ENCODE measurements at regions not wholly inside any gene's neighbourhood (a gene's known extent, or its start where the extent isn't known, plus 50 kb on each side); places are given as distances from the start of the nearest gene placed in this dataset.

DNA sequence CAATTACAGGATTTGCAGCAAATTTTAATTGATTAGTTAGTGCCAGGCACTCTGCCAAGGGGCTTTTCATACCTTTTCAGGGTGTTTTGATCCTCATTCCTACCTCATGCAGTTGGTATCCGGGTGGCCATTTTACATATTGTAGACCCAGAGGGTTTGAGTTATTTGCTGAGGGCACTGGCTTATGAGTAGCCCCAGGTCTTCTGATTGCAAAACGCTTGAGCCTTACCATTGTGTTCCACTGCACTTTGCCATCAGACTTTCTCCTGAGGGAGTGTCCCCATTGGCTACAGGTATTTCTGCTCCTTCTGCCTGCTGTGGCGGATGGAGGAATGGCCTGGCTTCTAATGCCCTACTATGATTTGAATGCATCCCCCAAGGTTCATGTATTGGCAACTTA lies 257.8 kb upstream of the CRY1 start:
- DNase-seq = no peak

- no peak for DNase-seq
Measured at GRCh38 chr12:107351713-107352112, 258.4 kb upstream of the CRY1 start.

- no peak for DNase-seq
Measured at GRCh38 chr12:107352347-107353081, 259.2 kb upstream of the CRY1 start.

DNA sequence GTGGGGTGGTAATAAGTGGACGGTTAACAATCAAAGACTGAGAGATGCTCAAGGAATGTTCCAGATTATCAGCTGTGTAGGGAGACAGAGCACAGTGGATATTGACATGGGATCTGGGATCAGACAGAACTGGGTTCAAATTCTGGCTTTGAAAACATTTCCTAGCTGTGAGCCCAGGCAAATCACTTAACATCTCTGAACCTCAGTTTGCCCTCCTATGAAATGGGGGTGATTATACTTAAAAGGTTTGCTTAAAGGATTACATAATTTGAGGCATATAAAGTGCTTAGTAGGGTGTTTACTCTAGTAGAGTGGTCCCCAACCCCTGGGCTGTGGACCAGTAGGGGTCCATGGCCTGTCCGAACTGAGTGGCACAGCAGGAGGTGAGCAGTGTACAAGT lies 260.0 kb upstream of the CRY1 start:
- DNase-seq = no peak

DNA sequence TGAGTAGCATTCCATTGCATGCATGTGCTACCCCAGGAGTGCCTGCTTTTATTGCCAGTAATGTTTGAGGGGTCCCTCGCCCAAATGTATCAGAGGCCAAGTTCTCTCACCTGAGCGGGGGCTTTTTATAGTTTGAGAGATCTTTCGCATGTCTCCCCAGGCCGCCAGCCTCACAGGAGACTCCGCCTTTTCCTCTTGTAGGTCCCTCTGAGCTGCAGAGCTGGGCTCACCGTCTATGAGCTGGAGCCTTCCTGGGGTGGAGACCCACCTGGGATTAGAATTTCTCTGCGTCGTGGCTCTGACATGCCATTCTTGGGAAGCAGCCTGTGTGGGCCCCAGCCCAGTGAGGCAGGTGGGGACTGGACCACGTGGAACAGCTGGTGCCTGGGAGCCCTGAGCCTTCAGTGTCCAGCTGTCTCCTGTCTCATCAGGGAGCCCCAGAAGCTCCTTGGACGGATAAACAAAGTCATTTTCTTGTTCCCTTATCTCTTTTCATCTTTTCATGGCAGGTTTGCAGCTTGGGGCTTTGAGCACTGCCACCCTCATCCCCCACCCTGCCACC lies 261.7 kb upstream of the CRY1 start:
- DNase-seq = no peak

DNA sequence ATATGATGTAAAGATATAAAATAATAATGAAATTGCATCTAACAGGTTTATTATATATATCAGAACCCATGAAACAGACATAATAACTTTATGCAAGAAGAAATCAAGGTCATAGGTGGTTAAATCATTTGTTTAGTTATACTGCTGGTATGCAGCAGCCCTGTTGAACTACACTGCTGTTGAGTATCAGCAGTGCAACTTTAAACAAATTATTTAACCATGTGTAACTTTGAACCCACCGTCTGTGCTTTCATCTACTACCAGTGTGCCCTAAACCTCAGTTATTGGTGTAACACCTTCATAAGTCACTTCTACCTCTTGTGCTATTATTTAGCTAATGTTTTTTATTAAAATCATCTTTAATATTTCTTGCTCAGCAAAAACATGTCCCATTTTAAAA lies 262.3 kb upstream of the CRY1 start:
- no peak for DNase-seq

DNA sequence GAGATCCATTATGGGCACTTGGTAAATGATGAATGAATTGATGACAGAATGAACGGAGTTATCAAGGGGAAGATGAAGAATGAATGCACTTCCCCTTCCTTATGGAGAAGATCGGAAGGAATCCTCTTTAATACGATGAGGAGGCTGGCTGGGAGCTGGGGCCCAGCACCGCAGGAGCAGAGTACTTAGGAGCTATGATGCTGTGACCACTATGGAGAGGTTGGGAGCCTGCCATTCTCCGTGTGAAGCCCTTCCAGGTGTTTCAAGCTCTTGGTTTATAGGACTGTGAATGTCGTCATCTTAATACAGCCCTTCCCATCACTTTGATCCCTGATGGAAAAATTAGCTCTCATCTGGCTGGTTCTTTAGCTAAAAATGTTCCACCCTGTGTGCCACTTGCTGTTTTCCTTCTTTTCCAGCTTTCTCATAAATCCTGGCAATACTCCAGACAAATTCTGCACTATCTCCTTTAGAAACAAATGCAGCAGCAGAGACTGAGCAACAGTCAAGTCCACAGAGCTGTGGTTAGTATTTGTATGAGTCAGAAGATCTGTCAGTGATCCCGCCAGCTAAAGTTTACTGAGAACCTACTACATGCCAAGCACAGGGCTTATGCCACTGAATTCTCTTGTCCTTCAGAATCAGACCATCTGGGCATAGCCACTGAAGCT lies 263.1 kb upstream of the CRY1 start:
- DNase-seq = no peak

DNA sequence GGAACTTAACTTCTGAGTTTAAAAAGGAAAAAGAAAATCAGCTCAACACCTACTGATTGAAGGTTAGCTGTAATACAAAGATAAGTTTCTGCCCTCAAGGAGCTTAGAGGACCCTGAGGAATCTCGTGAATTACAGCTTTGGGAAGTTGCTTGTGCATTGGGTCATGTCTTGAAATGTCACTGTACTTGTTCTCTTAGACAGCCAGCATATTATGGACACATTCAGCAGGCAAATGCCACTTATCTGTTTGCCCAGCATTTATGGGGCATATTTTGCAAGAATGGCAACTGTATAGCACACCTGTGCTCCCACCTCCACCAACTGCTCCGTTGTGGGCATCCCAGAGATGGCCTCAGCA lies 263.6 kb upstream of the CRY1 start:
- DNase-seq = no peak

DNA sequence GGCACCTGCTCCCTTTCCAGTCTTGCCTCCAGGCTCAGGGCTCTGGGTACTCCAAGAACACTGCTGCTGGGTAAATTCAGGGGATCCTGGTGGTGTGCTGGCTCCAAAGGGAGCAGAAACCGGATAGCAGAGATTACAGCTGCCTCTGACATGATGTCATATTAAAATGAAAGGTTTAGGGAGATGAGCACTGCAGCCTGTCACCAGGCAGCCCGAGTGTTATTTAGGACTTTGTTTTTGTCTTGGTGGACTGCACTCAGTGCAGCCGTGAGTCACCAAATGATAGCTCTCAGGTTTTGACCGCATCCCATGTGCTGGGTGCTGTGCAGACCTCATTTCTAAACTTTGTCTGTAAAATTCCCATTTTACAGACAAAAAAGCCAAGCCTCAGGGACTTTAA lies 266.0 kb upstream of the CRY1 start:
- DNase-seq = no peak

DNA sequence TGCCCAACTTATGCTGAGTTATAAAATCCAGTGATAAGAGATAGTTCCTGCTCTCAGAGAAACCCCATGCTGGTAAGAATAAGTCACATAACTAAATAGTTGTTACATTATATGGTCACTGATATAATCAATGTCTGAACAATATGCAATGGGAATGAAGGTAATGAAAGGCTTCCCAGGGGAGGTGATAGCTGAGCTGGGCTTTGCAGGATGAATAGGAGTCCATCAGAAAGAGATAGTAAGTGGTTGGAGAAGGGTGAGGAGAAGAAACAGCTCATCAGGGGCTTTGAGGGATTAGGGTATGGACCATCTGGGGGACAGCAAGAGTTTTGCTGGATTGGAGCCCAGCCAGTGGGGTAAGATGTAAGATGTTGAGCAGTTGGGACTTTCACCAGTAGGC lies 266.7 kb upstream of the CRY1 start:
- no peak for DNase-seq

DNA sequence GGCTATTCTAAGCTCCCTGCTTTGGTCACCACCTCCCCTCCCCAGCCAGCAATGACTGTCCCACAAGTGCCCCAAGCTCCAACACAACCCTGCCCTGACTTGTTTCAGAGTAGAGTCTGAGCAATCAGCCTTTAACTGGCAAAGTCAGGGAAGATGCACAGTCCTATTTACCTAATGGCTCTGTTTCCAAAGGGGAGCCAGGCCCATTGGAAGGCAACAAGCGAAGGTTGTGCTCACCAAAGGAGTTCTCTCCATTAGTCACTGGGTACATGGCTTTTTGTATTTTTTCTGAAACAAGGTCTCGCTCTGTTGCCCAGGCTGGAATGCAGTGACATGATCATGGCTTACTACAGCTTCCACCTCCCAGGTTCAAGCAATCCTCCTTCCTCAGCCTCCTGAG lies 267.1 kb upstream of the CRY1 start:
- no peak for DNase-seq

DNA sequence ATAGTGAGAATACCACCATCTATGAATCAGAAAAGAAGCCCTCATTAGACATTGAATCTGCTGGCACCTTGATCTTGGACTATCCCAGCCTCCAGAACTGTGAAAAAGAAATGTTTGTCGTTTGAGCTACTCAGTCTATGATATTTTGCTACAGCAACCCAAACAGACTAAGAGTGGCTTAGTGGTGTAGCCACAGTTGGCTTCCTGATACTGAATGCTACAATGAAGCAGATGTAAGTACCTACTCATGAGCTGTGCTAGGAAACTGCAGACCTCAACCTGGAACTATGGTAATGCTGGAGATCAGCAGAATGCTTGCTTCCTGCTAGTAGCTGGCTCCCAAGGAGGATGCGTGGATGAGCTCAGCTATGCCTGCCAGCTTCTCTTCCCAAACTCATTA lies 268.6 kb upstream of the CRY1 start:
- no peak for DNase-seq

- no peak for DNase-seq
Measured at GRCh38 chr12:107362960-107363359, 269.6 kb upstream of the CRY1 start.

- no peak for DNase-seq
Measured at GRCh38 chr12:107364875-107365518, 271.6 kb upstream of the CRY1 start.

DNA sequence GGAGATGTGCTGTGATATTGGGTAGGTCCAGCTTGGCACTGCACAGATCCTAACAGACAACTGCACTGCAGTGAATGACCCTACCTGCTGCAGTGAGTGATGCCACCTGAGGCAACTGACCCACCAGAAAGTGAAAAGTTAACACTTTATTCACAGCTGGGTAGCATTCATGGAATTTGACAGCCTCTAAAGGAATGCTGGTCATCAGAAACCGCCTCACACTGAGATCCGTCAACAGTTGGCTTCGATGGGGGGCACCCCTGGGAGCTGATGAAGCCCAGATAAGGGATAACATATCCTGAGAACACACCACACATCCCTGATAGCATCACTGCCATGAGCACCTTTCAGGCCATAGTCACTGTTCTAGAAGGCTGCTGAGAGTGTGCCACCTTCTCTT lies 272.4 kb upstream of the CRY1 start:
- no peak for DNase-seq

- no peak for DNase-seq
Measured at GRCh38 chr12:107366322-107366721, 273.0 kb upstream of the CRY1 start.

DNA sequence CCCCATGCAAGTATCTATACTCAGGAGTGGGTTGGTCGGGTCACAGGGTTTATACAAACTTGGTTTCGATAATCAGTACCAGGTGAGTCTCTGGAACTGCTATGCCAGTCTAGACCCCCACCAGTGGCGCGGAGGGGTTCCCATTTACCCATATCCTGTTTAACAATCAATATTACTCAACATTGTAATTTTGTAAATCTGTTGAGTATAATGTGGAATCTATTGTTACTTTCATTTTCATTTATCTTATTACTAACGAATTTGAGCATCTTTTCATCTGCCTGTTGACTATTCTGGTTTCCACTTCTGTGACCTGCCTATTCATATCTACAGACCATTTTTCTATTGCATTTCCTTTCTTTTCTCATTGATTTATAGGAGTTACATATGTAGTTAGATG lies 275.2 kb upstream of the CRY1 start:
- DNase-seq = no peak

DNA sequence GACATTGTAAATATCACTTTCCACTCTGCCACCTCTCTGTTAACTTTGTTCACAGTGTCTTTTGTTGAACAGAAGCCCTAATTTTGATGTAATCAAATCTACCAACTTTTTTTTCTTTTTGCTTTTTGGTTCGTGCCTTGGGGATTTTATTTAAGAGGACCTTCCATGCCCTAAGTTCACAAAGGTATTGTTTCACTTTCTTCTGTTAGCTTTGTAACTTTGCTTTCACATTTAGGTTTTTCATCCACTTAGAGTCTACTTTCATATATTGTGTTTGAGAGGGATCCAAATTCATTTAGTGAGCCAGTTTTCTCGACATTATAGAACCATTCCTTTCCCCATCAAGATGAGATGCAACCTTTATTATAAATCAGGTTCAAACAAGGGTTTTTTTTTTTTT lies 275.7 kb upstream of the CRY1 start:
- DNase-seq = no peak

- DNase-seq = no peak
Measured at GRCh38 chr12:107369679-107370078, 276.3 kb upstream of the CRY1 start.

DNA sequence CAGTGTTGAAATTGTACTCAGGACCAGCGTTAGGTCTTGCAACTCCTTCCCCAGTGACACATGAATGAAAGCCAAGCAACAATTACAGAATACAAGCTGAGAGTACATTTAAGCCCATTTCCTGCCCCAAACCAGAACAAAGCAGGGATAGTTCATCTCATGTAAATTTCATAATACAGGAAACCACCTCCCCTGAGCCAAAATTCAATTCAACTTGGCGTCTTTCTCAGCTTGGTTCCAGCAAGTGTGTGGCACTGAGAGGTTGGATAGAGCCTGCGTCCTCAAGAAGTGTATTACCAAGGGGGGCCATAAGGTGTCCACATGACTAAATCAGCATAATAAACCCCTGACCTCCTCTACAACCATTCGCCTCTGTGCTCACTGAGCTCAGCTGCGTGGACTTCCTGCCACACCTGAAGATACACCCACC lies 278.9 kb upstream of the CRY1 start:
- DNase-seq = no peak

DNA sequence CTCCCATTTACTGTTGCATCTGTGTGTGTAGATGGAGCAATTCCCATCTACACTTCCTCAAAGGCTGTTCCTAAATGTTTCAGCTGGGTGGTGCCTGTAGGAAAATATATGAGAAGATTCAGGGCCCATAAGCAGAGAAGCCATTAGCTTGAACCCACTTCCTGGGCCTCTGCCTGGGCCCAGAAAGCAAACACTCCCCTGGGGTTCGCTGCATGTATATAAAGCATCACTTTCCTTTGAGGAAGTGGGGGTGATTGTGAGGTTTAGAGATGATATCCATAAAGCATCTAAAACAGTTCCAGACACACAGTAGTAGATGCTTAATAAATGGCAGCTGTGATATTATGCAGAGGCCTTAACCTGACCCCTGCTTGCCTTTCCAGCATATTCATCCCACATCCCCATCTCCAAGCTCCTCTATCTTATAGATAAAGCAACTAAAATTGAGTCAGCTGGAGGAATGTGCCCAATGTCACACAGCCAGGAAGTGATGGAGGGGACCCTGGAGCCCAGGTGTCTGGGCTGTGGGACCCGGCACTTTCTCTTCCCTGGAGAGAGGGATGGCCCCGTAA lies 280.0 kb upstream of the CRY1 start:
- no peak for DNase-seq

- DNase-seq = no peak
Measured at GRCh38 chr12:107374161-107374840, 281.0 kb upstream of the CRY1 start.

GRCh38 chr12:107375231-107375630 lies 281.9 kb upstream of the CRY1 start:
- DNase-seq = no peak
